Peyer's patch (tissue), 4 donors: ENCODE measurements at regions not wholly inside any gene's neighbourhood (a gene's known extent, or its start where the extent isn't known, plus 50 kb on each side); places are given as distances from the start of the nearest gene placed in this dataset.

Source experiments
- POLR2A ChIP-seq, 2 donors: fragments of 450-650 bp; IDR thresholded peaks; one replicate each; pipeline ENCODE4 v1.5.1; 2017; ENCODE audit warnings: antibody characterized with exemption in 2 of 2, mild to moderate bottlenecking in 2 of 2, moderate library complexity in 2 of 2
- TF ChIP-seq, protein P1 (sequence below), 6 experiments: fragments of 450-650 bp in 4 of 6; fragments of 200-600 bp in 2 of 6; sonication (generic) in 1 of 6; IDR thresholded peaks; one replicate each; pipeline ENCODE4 v1.5.1; 2017 to 2019; ENCODE audit warnings: antibody characterized with exemption in 6 of 6, mild to moderate bottlenecking in 3 of 6, moderate library complexity in 1 of 6

- TF ChIP-seq, protein P1, sequence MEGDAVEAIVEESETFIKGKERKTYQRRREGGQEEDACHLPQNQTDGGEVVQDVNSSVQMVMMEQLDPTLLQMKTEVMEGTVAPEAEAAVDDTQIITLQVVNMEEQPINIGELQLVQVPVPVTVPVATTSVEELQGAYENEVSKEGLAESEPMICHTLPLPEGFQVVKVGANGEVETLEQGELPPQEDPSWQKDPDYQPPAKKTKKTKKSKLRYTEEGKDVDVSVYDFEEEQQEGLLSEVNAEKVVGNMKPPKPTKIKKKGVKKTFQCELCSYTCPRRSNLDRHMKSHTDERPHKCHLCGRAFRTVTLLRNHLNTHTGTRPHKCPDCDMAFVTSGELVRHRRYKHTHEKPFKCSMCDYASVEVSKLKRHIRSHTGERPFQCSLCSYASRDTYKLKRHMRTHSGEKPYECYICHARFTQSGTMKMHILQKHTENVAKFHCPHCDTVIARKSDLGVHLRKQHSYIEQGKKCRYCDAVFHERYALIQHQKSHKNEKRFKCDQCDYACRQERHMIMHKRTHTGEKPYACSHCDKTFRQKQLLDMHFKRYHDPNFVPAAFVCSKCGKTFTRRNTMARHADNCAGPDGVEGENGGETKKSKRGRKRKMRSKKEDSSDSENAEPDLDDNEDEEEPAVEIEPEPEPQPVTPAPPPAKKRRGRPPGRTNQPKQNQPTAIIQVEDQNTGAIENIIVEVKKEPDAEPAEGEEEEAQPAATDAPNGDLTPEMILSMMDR (IDR thresholded peaks at IDR 0.05): no peak
- no peak for TF ChIP-seq POLR2A (IDR thresholded peaks at IDR 0.05)
Observed at GRCh38 chr18:42404151-42404550, 449.1 kb downstream of the PIK3C3 start.
